ENCODE measurements at regions not wholly inside any gene's neighbourhood (a gene's known extent, or its start where the extent isn't known, plus 50 kb on each side); places are given as distances from the start of the nearest gene placed in this dataset.
A peak's percentile ranks its signal among the peaks of the same experiment; 100 is the strongest.

DNA sequence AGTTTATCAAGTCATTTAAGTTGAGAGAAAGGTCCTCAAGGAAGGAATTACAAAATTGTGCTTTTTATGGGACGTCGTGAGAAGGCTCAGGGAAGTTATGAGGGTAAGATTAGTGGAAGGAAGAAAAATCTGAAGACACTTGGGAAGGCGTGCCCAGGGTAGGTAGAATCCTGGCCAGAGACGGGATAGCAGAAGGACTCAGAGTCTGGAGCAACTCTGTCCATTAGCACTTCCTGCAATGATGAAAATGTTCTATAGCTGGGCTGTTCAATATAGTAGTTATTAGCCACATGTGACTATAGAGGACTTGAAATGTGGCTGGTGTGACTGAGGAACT is 271.0 kb upstream of the ZPLD1 start:
- Histone ChIP-seq H3K27ac (peak overlapping the region; percentile 41 to 70), H3K4me3 (no peak overlapping the region), H3K27me3 (no peaks in the 10 kb centered on the region), H3K4me1 (peaks cover 0 to 14% of the 10 kb centered on the region in 2 donors), H3K36me3 (no peaks in the 10 kb centered on the region), H3K9me3 (no peaks in the 10 kb centered on the region)
- TF ChIP-seq, protein P1, sequence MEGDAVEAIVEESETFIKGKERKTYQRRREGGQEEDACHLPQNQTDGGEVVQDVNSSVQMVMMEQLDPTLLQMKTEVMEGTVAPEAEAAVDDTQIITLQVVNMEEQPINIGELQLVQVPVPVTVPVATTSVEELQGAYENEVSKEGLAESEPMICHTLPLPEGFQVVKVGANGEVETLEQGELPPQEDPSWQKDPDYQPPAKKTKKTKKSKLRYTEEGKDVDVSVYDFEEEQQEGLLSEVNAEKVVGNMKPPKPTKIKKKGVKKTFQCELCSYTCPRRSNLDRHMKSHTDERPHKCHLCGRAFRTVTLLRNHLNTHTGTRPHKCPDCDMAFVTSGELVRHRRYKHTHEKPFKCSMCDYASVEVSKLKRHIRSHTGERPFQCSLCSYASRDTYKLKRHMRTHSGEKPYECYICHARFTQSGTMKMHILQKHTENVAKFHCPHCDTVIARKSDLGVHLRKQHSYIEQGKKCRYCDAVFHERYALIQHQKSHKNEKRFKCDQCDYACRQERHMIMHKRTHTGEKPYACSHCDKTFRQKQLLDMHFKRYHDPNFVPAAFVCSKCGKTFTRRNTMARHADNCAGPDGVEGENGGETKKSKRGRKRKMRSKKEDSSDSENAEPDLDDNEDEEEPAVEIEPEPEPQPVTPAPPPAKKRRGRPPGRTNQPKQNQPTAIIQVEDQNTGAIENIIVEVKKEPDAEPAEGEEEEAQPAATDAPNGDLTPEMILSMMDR (IDR thresholded peaks at IDR 0.05): no peak
- intact Hi-C loops (cut with DNase I): no loop called here
- DNase-seq (ENCODE audit: low spot score in 2 of 2): no peak

DNA sequence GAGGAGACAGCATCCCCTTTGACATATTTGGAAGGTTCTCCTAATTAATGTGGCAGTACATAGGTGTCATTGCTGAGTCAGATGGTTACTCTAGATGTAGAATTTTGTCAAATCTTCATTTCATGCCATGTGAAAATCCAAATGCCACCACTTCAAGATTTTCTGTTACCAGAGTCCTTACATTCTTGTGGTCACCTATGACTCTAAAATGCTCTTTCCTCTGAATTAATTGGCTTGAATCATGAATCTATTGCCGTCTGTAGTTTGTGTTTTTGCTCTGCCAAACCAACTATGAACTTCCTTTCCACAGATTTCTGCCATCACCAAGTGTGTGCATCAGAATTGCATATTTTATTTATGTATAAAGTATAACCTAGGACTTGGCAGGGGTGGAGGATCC is 269.4 kb upstream of the ZPLD1 start:
- Histone ChIP-seq H3K27me3 (no peaks in the 10 kb centered on the region), H3K9me3 (no peaks in the 10 kb centered on the region), H3K36me3 (no peaks in the 10 kb centered on the region), H3K4me3 (no peak overlapping the region), H3K27ac (no peak overlapping the region), H3K4me1 (peaks cover 0 to 14% of the 10 kb centered on the region in 2 donors)
- DNase-seq (ENCODE audit: low spot score in 2 of 2): no peak
- TF ChIP-seq, protein P1 (IDR thresholded peaks at IDR 0.05): no peak
- intact Hi-C loops (cut with DNase I): no loop called here

- TF ChIP-seq, protein P1 (IDR thresholded peaks at IDR 0.05): no peak
- intact Hi-C loops (cut with DNase I): no loop called here
- H3K36me3 ChIP-seq: no peaks in the 10 kb centered on the region
- H3K27ac ChIP-seq: no peak overlapping the region
- no peaks in the 10 kb centered on the region for H3K27me3 ChIP-seq
- no peak for DNase-seq (ENCODE audit: low spot score in 2 of 2)
- H3K9me3 ChIP-seq: no peaks in the 10 kb centered on the region
- no peak overlapping the region for H3K4me3 ChIP-seq
- peaks cover 0 to 14% of the 10 kb centered on the region in 2 donors for H3K4me1 ChIP-seq
Observed at GRCh38 chr3:102169915-102170479, 264.8 kb upstream of the ZPLD1 start.

GRCh38 chr3:102170545-102170944 is 264.3 kb upstream of the ZPLD1 start:
- H3K9me3 ChIP-seq: no peaks in the 10 kb centered on the region
- DNase-seq (ENCODE audit: low spot score in 2 of 2): no peak
- H3K36me3 ChIP-seq: no peaks in the 10 kb centered on the region
- H3K4me1 ChIP-seq: peaks cover 0 to 19% of the 10 kb centered on the region in 2 donors
- TF ChIP-seq, protein P1 (IDR thresholded peaks at IDR 0.05): no peak
- no peak overlapping the region for H3K27ac ChIP-seq
- H3K4me3 ChIP-seq: no peak overlapping the region
- intact Hi-C loops (cut with DNase I): no loop called here
- H3K27me3 ChIP-seq: no peaks in the 10 kb centered on the region

GRCh38 chr3:102174312-102174712 is 260.5 kb upstream of the ZPLD1 start:
- H3K36me3 ChIP-seq: no peaks in the 10 kb centered on the region
- intact Hi-C loops (cut with DNase I): no loop called here
- H3K27ac ChIP-seq: peak overlapping the region; percentile 32 to 58
- H3K27me3 ChIP-seq: no peaks in the 10 kb centered on the region
- H3K9me3 ChIP-seq: no peaks in the 10 kb centered on the region
- no peak overlapping the region for H3K4me3 ChIP-seq
- H3K4me1 ChIP-seq: peaks cover 0 to 22% of the 10 kb centered on the region in 2 donors
- no peak for DNase-seq (ENCODE audit: low spot score in 2 of 2)
- TF ChIP-seq, protein P1 (IDR thresholded peaks at IDR 0.05): no peak

- H3K9me3 ChIP-seq: no peaks in the 10 kb centered on the region
- intact Hi-C loops (cut with DNase I): no loop called here
- no peak for DNase-seq (ENCODE audit: low spot score in 2 of 2)
Observed at GRCh38 chr3:102174832-102175374, 259.9 kb upstream of the ZPLD1 start.

More at GRCh38 chr3:102174832-102175374, 259.9 kb upstream of the ZPLD1 start:
- H3K27me3 ChIP-seq: no peaks in the 10 kb centered on the region
- no peaks in the 10 kb centered on the region for H3K36me3 ChIP-seq
- H3K4me1 ChIP-seq: peaks cover 2 to 25% of the 10 kb centered on the region in 2 donors
- no peak overlapping the region for H3K4me3 ChIP-seq
- H3K27ac ChIP-seq: peak overlapping the region; percentile 32 to 58
- TF ChIP-seq, protein P1 (IDR thresholded peaks at IDR 0.05): no peak

Data from ascending aorta (tissue), 2 donors.